GM18951 (cell line): ENCODE measurements at regions not wholly inside any gene's neighbourhood (a gene's known extent, or its start where the extent isn't known, plus 50 kb on each side); places are given as distances from the start of the nearest gene placed in this dataset.

Experiments used
- POLR2A ChIP-seq: IDR thresholded peaks from 4 replicates; pipeline ENCODE4 v1.6.1; 2011; ENCODE audit warnings: mild to moderate bottlenecking; ENCODE audit not compliant: insufficient read length, insufficient read depth; ENCODE audit errors: extremely low read depth
- in situ Hi-C: fragments of 300-500 bp; cut with MboI; formaldehyde crosslinking; loops from one replicate; pipeline ENCODE4 v1.12.0; 2022; ENCODE audit warnings: low sequenced_read_pairs, mixed read lengths, inconsistent platforms; ENCODE audit not compliant: unreplicated experiment

- TF ChIP-seq POLR2A, result no peak
- in situ Hi-C loops, result no loop called here
Measured at GRCh38 chr1:81681601-81682266, 119.0 kb upstream of the ADGRL2 start.

- no peak for TF ChIP-seq POLR2A
- in situ Hi-C loops, result no loop called here
Measured at GRCh38 chr1:81681114-81681513, 119.6 kb upstream of the ADGRL2 start.

- in situ Hi-C loops, result no loop called here
- TF ChIP-seq POLR2A, result no peak
Measured at GRCh38 chr1:81679942-81680341, 120.8 kb upstream of the ADGRL2 start.

GRCh38 chr1:81678779-81679178 is 122.0 kb upstream of the ADGRL2 start:
- TF ChIP-seq POLR2A, result no peak
- in situ Hi-C loops, result no loop called here

- in situ Hi-C loops, result no loop called here
- TF ChIP-seq POLR2A, result no peak
Measured at GRCh38 chr1:81672766-81673165, 128.0 kb upstream of the ADGRL2 start.

- TF ChIP-seq POLR2A, result no peak
- in situ Hi-C loops, result no loop called here
Measured at GRCh38 chr1:81671038-81671437, 129.7 kb upstream of the ADGRL2 start.

GRCh38 chr1:81670286-81670685 is 130.4 kb upstream of the ADGRL2 start:
- in situ Hi-C loops, result no loop called here

GRCh38 chr1:81666586-81666985 is 134.1 kb upstream of the ADGRL2 start:
- TF ChIP-seq POLR2A, result no peak
- in situ Hi-C loops, result no loop called here

More at GRCh38 chr1:81670286-81670685, 130.4 kb upstream of the ADGRL2 start:
- TF ChIP-seq POLR2A, result no peak

- TF ChIP-seq POLR2A, result no peak
Measured at GRCh38 chr1:81664341-81664740, 136.4 kb upstream of the ADGRL2 start.

GRCh38 chr1:81662913-81663526 is 137.7 kb upstream of the ADGRL2 start:
- TF ChIP-seq POLR2A, result no peak
- in situ Hi-C loops, result no loop called here

More at GRCh38 chr1:81664341-81664740, 136.4 kb upstream of the ADGRL2 start:
- in situ Hi-C loops, result no loop called here

- in situ Hi-C loops, result no loop called here
- no peak for TF ChIP-seq POLR2A
Measured at GRCh38 chr1:81660286-81660685, 140.4 kb upstream of the ADGRL2 start.

GRCh38 chr1:81654657-81655056 is 146.1 kb upstream of the ADGRL2 start:
- in situ Hi-C loops, result no loop called here
- no peak for TF ChIP-seq POLR2A

- TF ChIP-seq POLR2A, result no peak
- in situ Hi-C loops, result no loop called here
Measured at GRCh38 chr1:81654147-81654546, 146.6 kb upstream of the ADGRL2 start.

GRCh38 chr1:81650776-81651175 is 150.0 kb upstream of the ADGRL2 start:
- no peak for TF ChIP-seq POLR2A
- in situ Hi-C loops, result no loop called here
